C4-2B (cell line): ENCODE measurements at regions not wholly inside any gene's neighbourhood (a gene's known extent, or its start where the extent isn't known, plus 50 kb on each side); places are given as distances from the start of the nearest gene placed in this dataset.

ENCODE experiments used
- H3K27ac ChIP-seq: fragments of 450-650 bp; 2 replicates; pipeline ENCODE4 v1.5.1; 2017
- ZFX ChIP-seq: fragments of 450-650 bp; IDR thresholded peaks from 2 replicates; pipeline ENCODE4 v1.6.1; 2017
- TF ChIP-seq, protein P1 (sequence below): fragments of 450-650 bp; conservative IDR thresholded peaks from 2 replicates; pipeline ENCODE4 v1.5.1; 2017; ENCODE audit warnings: mild to moderate bottlenecking

DNA sequence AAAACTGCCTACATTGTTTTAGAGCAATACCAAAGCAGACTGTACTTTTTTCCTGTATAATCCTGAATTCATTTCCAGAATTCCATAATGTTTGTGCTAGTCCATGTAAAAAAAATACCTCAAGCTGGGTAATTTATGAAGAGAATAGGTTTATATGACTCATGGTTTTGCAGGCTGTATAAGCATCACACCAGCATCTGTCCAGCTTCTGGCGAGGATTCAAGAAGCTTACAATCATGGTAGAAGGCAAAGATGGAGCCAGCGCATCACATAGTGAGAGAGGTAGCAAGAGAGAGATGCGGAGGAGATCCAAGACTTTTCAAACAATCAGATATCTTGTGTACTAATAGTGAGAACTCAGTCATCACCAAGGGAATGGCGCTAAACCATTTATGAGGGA, 280.3 kb upstream of the CDH9 start:
- TF ChIP-seq, protein P1, sequence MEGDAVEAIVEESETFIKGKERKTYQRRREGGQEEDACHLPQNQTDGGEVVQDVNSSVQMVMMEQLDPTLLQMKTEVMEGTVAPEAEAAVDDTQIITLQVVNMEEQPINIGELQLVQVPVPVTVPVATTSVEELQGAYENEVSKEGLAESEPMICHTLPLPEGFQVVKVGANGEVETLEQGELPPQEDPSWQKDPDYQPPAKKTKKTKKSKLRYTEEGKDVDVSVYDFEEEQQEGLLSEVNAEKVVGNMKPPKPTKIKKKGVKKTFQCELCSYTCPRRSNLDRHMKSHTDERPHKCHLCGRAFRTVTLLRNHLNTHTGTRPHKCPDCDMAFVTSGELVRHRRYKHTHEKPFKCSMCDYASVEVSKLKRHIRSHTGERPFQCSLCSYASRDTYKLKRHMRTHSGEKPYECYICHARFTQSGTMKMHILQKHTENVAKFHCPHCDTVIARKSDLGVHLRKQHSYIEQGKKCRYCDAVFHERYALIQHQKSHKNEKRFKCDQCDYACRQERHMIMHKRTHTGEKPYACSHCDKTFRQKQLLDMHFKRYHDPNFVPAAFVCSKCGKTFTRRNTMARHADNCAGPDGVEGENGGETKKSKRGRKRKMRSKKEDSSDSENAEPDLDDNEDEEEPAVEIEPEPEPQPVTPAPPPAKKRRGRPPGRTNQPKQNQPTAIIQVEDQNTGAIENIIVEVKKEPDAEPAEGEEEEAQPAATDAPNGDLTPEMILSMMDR, result no peak
- no peak for TF ChIP-seq ZFX
- no peak overlapping the region for H3K27ac ChIP-seq

GRCh38 chr5:27316271-27316650, 277.9 kb upstream of the CDH9 start:
- no peak for TF ChIP-seq ZFX
- TF ChIP-seq, protein P1, result no peak
- no peak overlapping the region for H3K27ac ChIP-seq

DNA sequence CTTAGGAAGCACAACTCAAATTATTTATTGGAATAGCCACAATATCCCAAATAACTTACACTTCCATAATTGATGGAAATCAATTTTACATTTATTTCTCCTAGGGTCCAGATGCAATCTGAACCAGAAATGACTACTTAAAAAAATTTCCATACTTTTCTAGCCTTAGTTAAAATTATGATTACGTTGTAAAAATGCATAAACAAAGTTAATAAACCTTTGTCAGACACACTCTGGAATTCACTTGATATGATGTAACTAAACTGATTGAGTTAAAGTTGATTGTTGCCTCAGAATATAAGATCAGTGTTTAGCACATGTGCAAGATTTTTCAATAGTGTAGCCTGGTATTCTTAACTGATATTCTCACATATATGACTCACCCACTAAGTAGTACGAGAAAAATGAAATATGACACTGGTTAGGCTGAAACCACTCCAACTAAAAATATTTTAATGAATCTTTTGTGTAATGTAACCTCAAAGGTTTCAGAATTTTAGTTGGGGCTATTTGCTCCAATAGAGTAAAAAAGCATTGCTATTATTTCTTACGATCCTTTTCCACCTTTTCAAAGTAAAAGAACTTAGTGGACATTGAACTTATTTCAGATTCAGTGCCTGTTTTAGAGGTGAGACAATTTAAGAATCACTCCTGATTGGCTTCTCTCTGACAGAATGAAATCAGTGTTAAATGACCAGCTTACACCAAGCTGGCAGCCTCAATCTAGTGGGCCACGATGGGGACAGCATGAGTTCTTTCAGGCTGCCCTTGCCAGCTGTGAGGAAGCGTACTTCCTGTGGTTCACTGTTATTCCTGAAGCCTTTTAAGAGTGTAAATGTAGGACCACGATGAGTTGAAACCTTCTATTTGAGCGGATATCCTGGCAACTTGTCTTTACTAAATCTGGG, 277.2 kb upstream of the CDH9 start:
- TF ChIP-seq, protein P1, result no peak
- TF ChIP-seq ZFX, result no peak
- no peak overlapping the region for H3K27ac ChIP-seq

DNA sequence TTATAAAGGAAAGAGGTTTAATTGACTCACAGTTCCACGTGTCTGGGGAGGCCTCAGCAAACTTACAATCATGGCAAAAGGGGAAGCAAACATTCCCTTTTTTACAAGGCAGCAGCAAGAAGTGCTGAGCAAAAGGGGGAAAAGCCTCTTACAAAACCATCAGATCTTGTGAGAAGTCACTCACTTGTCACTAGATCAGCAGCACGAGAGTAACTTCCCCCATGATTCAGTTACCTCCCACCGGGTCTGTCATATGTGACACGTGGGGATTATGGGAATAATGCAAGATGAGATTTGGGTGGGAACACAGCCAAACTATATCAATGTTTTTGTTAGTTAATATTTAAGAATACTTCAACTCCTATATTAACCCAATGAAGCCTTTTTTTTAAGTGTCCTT, 275.2 kb upstream of the CDH9 start:
- no peak for TF ChIP-seq ZFX
- TF ChIP-seq, protein P1, result no peak
- no peak overlapping the region for H3K27ac ChIP-seq

DNA sequence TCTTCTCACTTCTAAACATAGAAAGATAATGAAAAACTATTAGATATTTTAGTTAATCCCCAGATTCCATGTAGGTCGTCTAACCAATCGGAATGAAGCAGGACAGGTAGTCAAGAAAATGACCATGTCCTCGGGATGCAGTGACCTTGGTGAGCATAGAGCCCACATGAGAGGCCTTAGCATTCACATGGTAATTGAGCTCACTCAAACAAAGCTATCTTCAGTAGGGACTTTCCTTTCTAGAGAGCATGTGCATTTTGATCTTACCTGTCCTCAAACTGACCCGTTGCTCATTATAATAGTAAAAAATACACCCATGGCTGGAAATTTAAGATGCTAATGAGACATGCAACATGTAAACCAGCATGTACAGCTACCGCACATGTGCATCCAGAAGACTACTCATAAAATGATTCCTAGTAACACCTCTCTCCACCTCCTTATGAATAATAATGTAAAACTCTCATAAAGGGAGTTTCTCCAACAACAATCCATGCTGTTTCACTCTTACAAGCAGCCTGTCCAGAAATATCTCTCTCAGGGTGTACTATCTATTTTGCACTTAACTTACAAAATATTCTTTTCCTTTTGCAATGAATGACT, 274.0 kb upstream of the CDH9 start:
- TF ChIP-seq, protein P1, result no peak
- no peak overlapping the region for H3K27ac ChIP-seq

GRCh38 chr5:27311544-27311943, 273.2 kb upstream of the CDH9 start:
- TF ChIP-seq, protein P1, result no peak
- no peak for TF ChIP-seq ZFX
- H3K27ac ChIP-seq, result no peak overlapping the region

GRCh38 chr5:27308153-27308552, 269.8 kb upstream of the CDH9 start:
- H3K27ac ChIP-seq, result no peak overlapping the region
- TF ChIP-seq, protein P1, result no peak
- TF ChIP-seq ZFX, result no peak
